NCI-H1092 (cell line): ENCODE measurements at regions not wholly inside any gene's neighbourhood (a gene's known extent, or its start where the extent isn't known, plus 50 kb on each side); places are given as distances from the start of the nearest gene placed in this dataset.
"Not testable (repeated sequence)": the region's sequence is repeated elsewhere in the genome, so short reads cannot be mapped to it uniquely, and the experiment has no call there.

Source experiments
- DNase-seq: peaks from one replicate; lab custom pipeline; 2025; lab: John Stamatoyannopoulos, UW

DNA sequence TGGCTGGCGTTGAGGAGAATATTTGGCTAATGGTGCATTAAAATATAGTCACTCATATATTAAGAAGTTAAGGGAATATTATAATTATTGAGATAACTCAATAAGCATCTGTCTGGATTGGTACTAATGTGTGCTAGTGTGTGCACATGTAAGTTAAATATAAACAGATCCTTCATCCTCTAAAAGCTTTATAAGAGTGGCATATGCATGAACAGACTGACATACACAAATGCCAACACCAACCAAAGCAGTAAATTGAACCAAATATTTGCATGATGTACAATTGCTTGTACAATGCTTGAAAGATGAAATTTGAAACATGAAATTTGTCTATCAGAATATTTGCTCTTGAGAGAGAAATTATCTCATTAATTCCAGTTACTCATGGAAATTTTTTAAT lies 344.9 kb downstream of the ADGRL2 start:
- DNase-seq: no peak

DNA sequence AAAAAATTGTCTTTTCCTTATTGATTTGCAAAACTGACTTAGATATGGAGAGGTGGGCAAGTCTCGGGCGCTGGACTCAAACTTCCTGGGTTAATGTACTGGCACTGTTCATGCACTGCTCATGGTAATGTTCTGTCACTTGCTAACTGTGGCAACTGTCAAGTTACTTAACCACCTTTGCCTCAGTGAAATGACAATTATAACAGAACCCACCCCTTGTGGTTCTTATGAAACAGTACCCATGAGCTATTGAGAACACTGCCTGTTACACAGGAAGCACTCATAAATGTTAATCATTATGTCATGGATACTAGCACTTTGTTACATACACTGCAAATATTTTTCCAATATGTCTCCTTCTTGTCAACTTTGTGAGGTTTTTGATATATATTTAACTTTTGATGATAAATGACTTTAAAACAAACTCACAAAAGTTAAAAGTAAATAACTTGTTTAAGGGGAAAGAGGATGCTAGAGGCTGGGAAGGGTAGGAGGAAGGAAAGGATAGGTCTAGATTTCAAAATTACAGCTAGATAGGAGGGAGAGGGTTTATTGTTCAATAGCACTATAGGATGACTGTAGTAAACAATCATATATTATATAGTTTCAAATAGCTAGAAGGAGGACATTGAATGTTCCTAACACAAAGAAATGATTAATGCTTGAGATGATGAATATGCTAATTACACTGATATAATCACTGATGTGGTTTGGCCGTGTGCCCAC lies 342.5 kb downstream of the ADGRL2 start:
- no peak for DNase-seq

- DNase-seq: no peak
Observed at GRCh38 chr1:82141390-82141789, 340.7 kb downstream of the ADGRL2 start.

DNA sequence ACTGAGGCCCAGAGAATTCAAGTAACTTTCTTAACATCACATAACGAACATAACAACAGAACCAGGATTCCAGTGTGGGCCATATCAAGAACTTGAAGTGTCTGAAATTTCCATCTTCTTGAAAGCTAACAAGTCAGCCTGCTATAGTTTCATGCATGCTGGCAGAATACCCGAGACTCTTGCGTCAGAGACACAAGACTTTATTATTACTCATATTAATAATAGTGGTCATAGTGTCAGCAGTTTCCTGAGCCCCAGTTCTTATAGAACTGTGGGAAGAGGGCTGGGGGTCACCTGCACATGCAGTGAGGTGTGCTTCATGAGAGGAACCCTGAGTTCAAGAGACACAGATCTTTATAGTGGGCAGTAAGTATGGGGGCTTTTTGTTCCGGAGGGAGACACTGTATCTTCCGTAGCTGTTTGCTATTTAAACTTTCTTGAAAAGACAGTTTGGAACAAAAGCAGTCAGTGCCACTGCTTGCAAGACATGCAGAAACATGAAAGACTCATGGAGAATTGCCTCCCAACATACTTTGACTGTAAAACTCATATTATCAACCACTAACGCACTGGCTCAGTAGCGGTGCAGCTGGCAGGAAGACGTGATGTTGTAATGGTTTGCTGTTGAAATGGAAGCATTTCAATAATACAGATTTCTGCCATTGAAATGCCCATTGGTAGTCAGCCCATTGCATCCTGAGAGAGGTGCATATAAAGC lies 339.2 kb downstream of the ADGRL2 start:
- no peak for DNase-seq

GRCh38 chr1:82136351-82136750 lies 335.6 kb downstream of the ADGRL2 start:
- not testable (repeated sequence) for DNase-seq

GRCh38 chr1:82125866-82126265 lies 325.1 kb downstream of the ADGRL2 start:
- no peak for DNase-seq

- no peak for DNase-seq
Observed at GRCh38 chr1:82125119-82125518, 324.4 kb downstream of the ADGRL2 start.

DNA sequence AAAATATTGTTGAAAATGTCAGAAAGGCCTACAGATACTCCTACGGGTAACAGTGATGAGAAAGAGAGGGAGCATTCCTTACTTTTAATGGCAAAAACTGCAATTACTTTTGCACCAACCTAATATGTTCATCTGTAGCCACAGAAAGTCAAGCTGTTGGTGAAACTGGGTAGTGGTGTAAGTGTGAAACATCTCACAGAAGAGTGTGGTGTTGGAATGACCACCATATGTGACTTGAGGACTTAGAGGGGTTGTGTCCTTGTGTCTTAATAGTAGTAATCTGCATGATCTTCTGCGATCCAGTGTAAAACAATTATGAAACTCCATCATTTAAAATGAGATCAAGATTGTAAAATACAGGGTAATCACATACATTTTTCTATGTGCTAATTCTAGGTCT lies 320.7 kb downstream of the ADGRL2 start:
- no peak for DNase-seq

DNA sequence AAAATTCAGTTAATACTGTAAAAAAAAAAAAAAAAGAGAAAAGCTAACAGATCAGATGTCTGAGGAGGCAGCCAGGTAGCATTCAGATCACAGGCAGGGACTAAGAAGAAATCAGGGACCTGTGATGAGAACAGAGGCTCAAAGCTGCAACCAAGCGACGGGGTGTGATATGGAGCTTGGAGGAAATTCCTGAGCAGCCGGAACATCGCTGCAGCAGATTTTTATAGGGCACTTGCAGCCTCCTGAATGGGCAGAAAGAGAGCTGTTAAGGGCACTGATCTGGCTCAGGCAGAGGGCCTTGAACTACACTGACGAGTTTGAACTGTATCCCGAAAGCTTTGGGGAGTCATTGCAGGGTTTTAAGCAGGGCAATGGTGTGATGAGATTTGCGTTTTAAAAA lies 315.4 kb downstream of the ADGRL2 start:
- no peak for DNase-seq

DNA sequence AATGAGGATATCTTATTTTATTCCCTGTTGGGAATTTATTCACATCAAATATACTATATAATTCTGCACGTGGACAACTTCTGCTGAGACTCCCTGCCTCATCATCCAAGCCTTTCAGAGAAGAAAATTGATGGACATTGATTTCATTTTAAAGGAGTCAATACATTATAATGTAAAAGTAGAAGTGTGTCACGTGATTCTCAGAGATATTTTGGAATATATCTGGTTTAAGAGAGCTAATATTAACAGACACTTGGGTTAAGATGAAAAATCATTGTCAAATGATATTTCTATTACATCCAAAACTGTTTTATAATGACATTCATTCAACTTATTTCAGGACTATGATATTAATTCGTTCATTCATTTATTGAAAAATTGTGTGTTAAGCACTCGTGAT lies 314.2 kb downstream of the ADGRL2 start:
- no peak for DNase-seq

- DNase-seq: peak; percentile 64
Observed at GRCh38 chr1:82110366-82111254, 309.9 kb downstream of the ADGRL2 start.

GRCh38 chr1:82108843-82109242 lies 308.1 kb downstream of the ADGRL2 start:
- DNase-seq: no peak

DNA sequence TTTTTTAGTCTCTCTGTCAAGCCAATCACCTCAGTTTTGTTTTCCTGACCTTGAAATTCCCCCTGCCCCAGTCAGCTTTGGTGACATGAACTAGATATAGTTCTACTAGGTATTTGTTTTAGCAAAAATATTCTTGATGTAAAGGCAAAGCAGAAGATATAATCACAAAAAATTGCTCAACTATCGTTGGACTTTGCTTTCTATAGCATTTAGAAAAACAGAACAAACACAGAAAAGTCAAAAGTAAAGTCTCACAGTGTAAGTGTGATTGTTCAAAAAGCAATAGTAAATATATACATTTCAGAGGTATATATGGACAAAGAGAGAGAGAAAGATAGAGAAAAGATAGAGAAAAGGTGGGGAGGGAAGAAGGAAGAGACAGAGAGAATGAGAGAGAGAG lies 305.9 kb downstream of the ADGRL2 start:
- DNase-seq: no peak

GRCh38 chr1:82099170-82099569 lies 298.4 kb downstream of the ADGRL2 start:
- no peak for DNase-seq

- no peak for DNase-seq
Observed at GRCh38 chr1:82094136-82094535, 293.4 kb downstream of the ADGRL2 start.

- DNase-seq: no peak
Observed at GRCh38 chr1:82091729-82092128, 291.0 kb downstream of the ADGRL2 start.

DNA sequence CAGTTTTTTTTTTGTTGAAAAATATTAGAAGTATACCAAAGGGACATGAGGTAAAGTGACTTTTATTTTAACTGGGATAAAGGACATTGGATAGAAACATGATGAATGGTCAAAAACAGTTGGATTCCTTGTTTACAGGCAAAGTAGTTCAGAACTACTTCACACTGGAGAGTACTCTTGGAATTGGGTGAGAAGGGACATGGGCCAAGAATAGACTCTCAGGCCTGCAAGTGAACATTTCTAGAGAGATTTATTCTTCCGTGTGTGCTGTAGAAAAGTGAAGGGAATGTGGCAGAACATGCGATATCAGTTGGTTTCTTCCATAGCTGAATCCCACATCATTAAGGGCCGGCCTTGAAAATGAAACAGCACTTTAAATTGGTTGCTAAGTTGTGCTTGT lies 290.5 kb downstream of the ADGRL2 start:
- no peak for DNase-seq

DNA sequence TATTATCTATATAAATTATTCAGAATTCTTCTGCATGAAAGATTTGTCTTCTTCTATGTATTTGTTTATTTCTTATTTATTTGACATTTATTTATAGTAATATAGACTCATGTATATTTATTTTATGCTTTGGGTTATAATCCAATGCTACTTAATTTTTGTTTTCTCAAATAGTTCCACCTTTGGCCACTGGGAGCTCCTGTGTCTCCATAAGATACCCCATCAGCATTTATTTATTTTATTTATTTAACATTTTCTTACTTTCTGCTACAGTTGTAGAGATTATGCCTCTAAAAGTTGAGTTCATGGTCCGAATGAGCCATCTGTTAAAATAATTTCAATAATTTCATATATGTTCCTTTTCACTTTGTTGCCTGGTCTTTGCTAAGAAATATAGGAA lies 289.4 kb downstream of the ADGRL2 start:
- DNase-seq: no peak

DNA sequence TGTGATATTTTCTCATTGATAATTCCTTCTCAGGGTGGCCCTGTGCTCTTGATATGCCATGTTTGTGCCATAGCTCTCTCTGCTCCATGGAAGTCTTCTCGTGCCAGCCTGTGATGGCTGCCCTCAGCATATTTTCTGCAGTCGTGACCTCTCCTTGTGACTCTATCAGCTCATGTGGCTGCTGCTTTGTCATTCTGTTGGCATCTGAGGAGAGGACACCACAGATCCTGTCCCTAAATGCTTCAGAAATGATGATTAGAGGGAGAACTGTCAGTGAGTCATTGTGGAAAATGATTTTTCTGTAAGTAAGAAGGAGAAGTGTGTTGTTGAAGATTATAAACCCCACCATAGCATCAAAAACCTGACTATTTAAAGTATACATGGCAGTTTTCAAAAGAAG lies 286.0 kb downstream of the ADGRL2 start:
- DNase-seq: no peak

GRCh38 chr1:82079607-82080006 lies 278.9 kb downstream of the ADGRL2 start:
- DNase-seq: no peak

GRCh38 chr1:82073659-82074058 lies 272.9 kb downstream of the ADGRL2 start:
- DNase-seq: no peak

DNA sequence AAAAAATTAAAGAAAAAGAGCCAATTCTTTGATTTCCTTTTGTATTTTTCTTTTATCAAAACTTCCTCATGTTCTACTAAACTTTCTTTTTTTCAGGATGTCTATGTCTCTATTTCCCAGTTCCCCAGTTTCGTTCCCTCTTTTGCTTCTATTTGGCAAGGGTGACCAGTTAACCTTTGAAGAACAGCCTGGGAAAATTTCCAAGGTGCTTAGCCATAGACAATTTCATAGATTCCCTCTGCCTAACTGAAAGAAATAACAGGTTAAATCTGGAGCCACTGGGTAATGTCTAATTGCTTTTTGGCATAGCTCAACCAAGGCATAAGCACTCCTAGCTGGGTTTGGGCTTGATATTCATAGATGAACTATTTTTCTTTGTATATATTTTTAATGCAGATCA lies 272.3 kb downstream of the ADGRL2 start:
- peak; percentile 57 for DNase-seq

- DNase-seq: no peak
Observed at GRCh38 chr1:82065916-82066315, 265.2 kb downstream of the ADGRL2 start.
